ENCODE measurements at regions not wholly inside any gene's neighbourhood (a gene's known extent, or its start where the extent isn't known, plus 50 kb on each side); places are given as distances from the start of the nearest gene placed in this dataset.

- no peak for TF ChIP-seq CTCF (IDR thresholded peaks at IDR 0.05)
- no peak for DNase-seq (ENCODE audit: low spot score)
- no peak for ATAC-seq (ENCODE audit: low FRiP score)
These were observed 860.8 kb downstream of the BRINP3 start for GRCh38 chr1:189616893-189617292.

GRCh38 chr1:189619682-189620332 lies 857.9 kb downstream of the BRINP3 start:
- no peak for TF ChIP-seq CTCF (IDR thresholded peaks at IDR 0.05)
- no peak for ATAC-seq (ENCODE audit: low FRiP score)

GRCh38 chr1:189620471-189620870 lies 857.2 kb downstream of the BRINP3 start:
- no peak for TF ChIP-seq CTCF (IDR thresholded peaks at IDR 0.05)
- ATAC-seq (ENCODE audit: low FRiP score) (no peak), DNase-seq (ENCODE audit: low spot score) (no peak)

More at GRCh38 chr1:189619682-189620332, 857.9 kb downstream of the BRINP3 start:
- no peak for DNase-seq (ENCODE audit: low spot score)

GRCh38 chr1:189623336-189623735 lies 854.3 kb downstream of the BRINP3 start:
- ATAC-seq (ENCODE audit: low FRiP score) (no peak), DNase-seq (ENCODE audit: low spot score) (no peak)
- TF ChIP-seq CTCF (IDR thresholded peaks at IDR 0.05), result no peak

- DNase-seq (ENCODE audit: low spot score), result no peak
- ATAC-seq (ENCODE audit: low FRiP score), result no peak
- no peak for TF ChIP-seq CTCF (IDR thresholded peaks at IDR 0.05)
These were observed 850.2 kb downstream of the BRINP3 start for GRCh38 chr1:189627427-189627826.

GRCh38 chr1:189628857-189629256 lies 848.8 kb downstream of the BRINP3 start:
- no peak for ATAC-seq (ENCODE audit: low FRiP score)
- TF ChIP-seq CTCF (IDR thresholded peaks at IDR 0.05), result no peak
- no peak for DNase-seq (ENCODE audit: low spot score)

GRCh38 chr1:189633658-189634057 lies 844.0 kb downstream of the BRINP3 start:
- DNase-seq (ENCODE audit: low spot score) (no peak), ATAC-seq (ENCODE audit: low FRiP score) (no peak)
- TF ChIP-seq CTCF (IDR thresholded peaks at IDR 0.05), result no peak

Data from omental fat pad (tissue), 3 donors.